ENCODE measurements at regions not wholly inside any gene's neighbourhood (a gene's known extent, or its start where the extent isn't known, plus 50 kb on each side); places are given as distances from the start of the nearest gene placed in this dataset.
"Not testable (repeated sequence)": the region's sequence is repeated elsewhere in the genome, so short reads cannot be mapped to it uniquely, and the experiment has no call there.

GRCh38 chr15:21151203-21151966, 285.3 kb upstream of the POTEB2 start:
- TF ChIP-seq, protein P1, sequence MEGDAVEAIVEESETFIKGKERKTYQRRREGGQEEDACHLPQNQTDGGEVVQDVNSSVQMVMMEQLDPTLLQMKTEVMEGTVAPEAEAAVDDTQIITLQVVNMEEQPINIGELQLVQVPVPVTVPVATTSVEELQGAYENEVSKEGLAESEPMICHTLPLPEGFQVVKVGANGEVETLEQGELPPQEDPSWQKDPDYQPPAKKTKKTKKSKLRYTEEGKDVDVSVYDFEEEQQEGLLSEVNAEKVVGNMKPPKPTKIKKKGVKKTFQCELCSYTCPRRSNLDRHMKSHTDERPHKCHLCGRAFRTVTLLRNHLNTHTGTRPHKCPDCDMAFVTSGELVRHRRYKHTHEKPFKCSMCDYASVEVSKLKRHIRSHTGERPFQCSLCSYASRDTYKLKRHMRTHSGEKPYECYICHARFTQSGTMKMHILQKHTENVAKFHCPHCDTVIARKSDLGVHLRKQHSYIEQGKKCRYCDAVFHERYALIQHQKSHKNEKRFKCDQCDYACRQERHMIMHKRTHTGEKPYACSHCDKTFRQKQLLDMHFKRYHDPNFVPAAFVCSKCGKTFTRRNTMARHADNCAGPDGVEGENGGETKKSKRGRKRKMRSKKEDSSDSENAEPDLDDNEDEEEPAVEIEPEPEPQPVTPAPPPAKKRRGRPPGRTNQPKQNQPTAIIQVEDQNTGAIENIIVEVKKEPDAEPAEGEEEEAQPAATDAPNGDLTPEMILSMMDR (IDR thresholded peaks at IDR 0.05) = not testable (repeated sequence)
- not testable (repeated sequence) for TF ChIP-seq POLR2A (IDR thresholded peaks at IDR 0.05); EP300 (IDR thresholded peaks at IDR 0.05; ENCODE audit: low read depth)

Data from transverse colon (tissue), 3 donors.